Lung (tissue), 11 donors: ENCODE measurements at regions not wholly inside any gene's neighbourhood (a gene's known extent, or its start where the extent isn't known, plus 50 kb on each side); places are given as distances from the start of the nearest gene placed in this dataset.

ENCODE experiments used
- ATAC-seq: fragments of 200-7000 bp; cut with Tn5 transposase; one replicate; pipeline ENCODE4 v1.9.1; 2020; ENCODE audit warnings: moderate number of reproducible peaks; ENCODE audit not compliant: insufficient read depth, low FRiP score
- DNase-seq, 3 donors: peaks; one replicate each; pipeline ENCODE4 v3.0.0-alpha.2; 2013 to 2017
- H3K27ac ChIP-seq, 2 donors: one replicate each; pipeline ENCODE4 v1.5.1; 2013; ENCODE audit warnings: mild to moderate bottlenecking in 2 of 2, moderate library complexity in 2 of 2, control low read depth in 1 of 2, inconsistent platforms in 1 of 2, low read depth in 1 of 2, low read length in 1 of 2
- H3K27me3 ChIP-seq, 3 donors: one replicate each; pipeline ENCODE4 v1.5.1; 2013; ENCODE audit warnings: low read length in 2 of 3; ENCODE audit not compliant: control insufficient read depth in 3 of 3, insufficient read depth in 3 of 3
- H3K36me3 ChIP-seq, 4 donors: one replicate each; pipeline ENCODE4 v1.5.1; 2013; ENCODE audit warnings: low read length in 4 of 4, mild to moderate bottlenecking in 1 of 4, moderate library complexity in 1 of 4; ENCODE audit not compliant: control insufficient read depth in 4 of 4, insufficient read depth in 4 of 4
- H3K4me1 ChIP-seq, 5 donors: one replicate each; pipeline ENCODE4 v1.5.1; 2013; ENCODE audit warnings: low read length in 5 of 5, mild to moderate bottlenecking in 2 of 5, moderate library complexity in 1 of 5; ENCODE audit not compliant: control insufficient read depth in 5 of 5, insufficient read depth in 5 of 5
- H3K4me3 ChIP-seq: one replicate; pipeline ENCODE4 v1.5.1; 2013; ENCODE audit warnings: mild to moderate bottlenecking, control low read depth, moderate library complexity
- H3K9ac ChIP-seq, 2 donors: one replicate each; pipeline ENCODE4 v1.5.1; 2013; ENCODE audit warnings: low read length in 2 of 2, control low read depth in 1 of 2; ENCODE audit not compliant: insufficient read depth in 1 of 2
- H3K9me3 ChIP-seq, 4 donors: one replicate each; pipeline ENCODE4 v1.5.1; 2013; ENCODE audit warnings: low read length in 3 of 4, mild to moderate bottlenecking in 1 of 4, moderate library complexity in 1 of 4; ENCODE audit not compliant: control insufficient read depth in 4 of 4, insufficient read depth in 3 of 4
- WGBS, 2 donors: extraction: QIAGEN DNeasy Blood & Tissue Kit; methylation state at CpG; one replicate each; pipeline ENCODE4 v1.1.7; 2013; 5-methylcytosine and 5-hydroxymethylcytosine counted together
- TF ChIP-seq, protein P1 (sequence below): IDR thresholded peaks from 2 replicates; pipeline ENCODE4 v1.5.1; 2012; ENCODE audit warnings: mild to moderate bottlenecking; ENCODE audit errors: control extremely low read depth, extremely low read depth
- donor health status: control.
- donor health status: control.
- donor health status: Bipolar disorder and iron deficiency.
- donor health status: healthy.
- donor health status: DM: yes; HTN: yes; CAD: no.

DNA sequence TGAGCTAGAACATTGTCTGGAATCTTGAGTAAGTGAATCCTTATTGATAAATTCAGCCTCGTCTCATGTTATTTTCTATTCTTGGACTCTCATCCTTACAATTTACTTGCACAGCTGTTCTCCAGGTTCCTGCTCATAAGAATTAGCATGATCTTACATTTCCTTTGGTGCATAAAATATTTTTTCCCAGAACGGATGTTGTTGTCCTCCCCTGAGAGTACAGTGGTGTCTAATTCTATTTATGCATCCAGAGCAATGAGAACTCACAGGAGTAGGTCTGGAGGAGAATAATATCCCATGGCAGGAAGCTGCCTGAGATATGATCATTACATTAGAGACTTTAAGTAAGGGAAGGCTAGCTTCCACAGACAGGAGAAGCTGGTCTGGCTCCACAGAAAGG lies 178.4 kb upstream of the MAST4 start:
- Histone ChIP-seq H3K9ac (no peak overlapping the region), H3K27ac (no peak overlapping the region), H3K36me3 (no peaks in the 10 kb centered on the region), H3K4me3 (no peak overlapping the region), H3K27me3 (no peaks in the 10 kb centered on the region), H3K4me1 (peaks cover 0 to 16% (median 0%) of the 10 kb centered on the region in 5 donors), H3K9me3 (peaks cover 0 to 2% (median 0%) of the 10 kb centered on the region in 4 donors)
- TF ChIP-seq, protein P1, sequence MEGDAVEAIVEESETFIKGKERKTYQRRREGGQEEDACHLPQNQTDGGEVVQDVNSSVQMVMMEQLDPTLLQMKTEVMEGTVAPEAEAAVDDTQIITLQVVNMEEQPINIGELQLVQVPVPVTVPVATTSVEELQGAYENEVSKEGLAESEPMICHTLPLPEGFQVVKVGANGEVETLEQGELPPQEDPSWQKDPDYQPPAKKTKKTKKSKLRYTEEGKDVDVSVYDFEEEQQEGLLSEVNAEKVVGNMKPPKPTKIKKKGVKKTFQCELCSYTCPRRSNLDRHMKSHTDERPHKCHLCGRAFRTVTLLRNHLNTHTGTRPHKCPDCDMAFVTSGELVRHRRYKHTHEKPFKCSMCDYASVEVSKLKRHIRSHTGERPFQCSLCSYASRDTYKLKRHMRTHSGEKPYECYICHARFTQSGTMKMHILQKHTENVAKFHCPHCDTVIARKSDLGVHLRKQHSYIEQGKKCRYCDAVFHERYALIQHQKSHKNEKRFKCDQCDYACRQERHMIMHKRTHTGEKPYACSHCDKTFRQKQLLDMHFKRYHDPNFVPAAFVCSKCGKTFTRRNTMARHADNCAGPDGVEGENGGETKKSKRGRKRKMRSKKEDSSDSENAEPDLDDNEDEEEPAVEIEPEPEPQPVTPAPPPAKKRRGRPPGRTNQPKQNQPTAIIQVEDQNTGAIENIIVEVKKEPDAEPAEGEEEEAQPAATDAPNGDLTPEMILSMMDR = no peak
- ATAC-seq (no peak), DNase-seq (peak in 1 of 3 donors; percentile 11)
- 67 to 79% methylated on average over 2 of the region's 2 CpGs for WGBS, 2 donors

DNA sequence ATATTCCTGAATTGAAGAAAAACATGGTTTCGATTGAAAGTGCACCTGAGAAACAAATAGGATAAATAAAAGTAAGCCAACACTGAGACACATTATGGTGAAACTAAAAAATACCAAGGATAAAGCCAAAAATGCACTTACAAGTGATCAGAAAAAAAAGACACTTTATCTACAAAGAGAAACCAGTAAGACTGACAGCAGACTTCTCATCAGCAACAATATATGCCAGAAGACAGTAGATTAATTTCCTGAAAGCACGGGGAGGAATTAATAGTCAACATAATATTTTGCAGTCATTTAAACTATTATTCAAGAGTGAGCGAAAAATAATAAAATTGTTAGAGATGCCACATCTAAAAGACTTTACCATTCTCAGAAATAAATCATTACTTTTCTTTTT lies 172.7 kb upstream of the MAST4 start:
- Histone ChIP-seq H3K4me3 (no peak overlapping the region), H3K36me3 (no peaks in the 10 kb centered on the region), H3K4me1 (peaks cover 0 to 28% (median 10%) of the 10 kb centered on the region in 5 donors), H3K9me3 (peaks cover 0 to 4% (median 0%) of the 10 kb centered on the region in 4 donors), H3K27me3 (no peaks in the 10 kb centered on the region), H3K27ac (no peak overlapping the region), H3K9ac (no peak overlapping the region)
- TF ChIP-seq, protein P1 = no peak
- ATAC-seq (no peak), DNase-seq (no peak)
- WGBS, 2 donors = 94 to 96% methylated on average over 3 of the region's 3 CpGs

DNA sequence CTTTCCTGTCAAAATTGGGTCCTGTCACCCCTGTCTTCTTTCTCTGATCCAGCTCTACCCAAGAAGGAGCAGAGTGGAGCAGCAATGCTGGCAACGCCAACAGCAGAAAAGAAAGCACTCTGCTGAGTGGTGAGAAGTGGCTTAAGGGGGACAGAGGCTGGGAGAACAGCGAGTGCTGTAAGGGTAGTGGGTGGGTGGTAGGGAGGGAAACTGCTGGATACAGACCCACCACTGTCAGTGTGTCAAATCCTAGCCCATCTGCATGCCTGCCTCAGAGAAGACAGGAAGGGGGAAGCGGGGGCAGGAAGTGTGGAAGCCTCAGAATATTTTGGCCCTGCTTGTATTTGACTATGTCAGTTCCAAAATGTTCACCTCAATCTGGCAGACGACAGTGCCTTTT lies 170.4 kb upstream of the MAST4 start:
- Histone ChIP-seq H3K27ac (no peak overlapping the region), H3K9me3 (peaks cover 0 to 4% (median 0%) of the 10 kb centered on the region in 4 donors), H3K4me1 (peaks cover 0 to 28% (median 10%) of the 10 kb centered on the region in 5 donors), H3K4me3 (no peak overlapping the region), H3K9ac (no peak overlapping the region), H3K27me3 (no peaks in the 10 kb centered on the region), H3K36me3 (no peaks in the 10 kb centered on the region)
- TF ChIP-seq, protein P1 = no peak
- DNase-seq = no peak
- no peak for ATAC-seq
- 64 to 65% methylated on average over 4 of the region's 4 CpGs for WGBS, 2 donors
